NCI-H226 (cell line): ENCODE measurements at regions not wholly inside any gene's neighbourhood (a gene's known extent, or its start where the extent isn't known, plus 50 kb on each side); places are given as distances from the start of the nearest gene placed in this dataset.

Experiments used
- DNase-seq: peaks from one replicate; pipeline ENCODE4 v3.0.0-alpha.2; 2015

- DNase-seq, result peak; percentile 76
These were observed 66.1 kb upstream of the TBCA start for GRCh38 chr5:77842243-77842642.

- no peak for DNase-seq
These were observed 65.5 kb upstream of the TBCA start for GRCh38 chr5:77841616-77842015.

GRCh38 chr5:77840930-77841329 lies 64.8 kb upstream of the TBCA start:
- DNase-seq, result no peak

DNA sequence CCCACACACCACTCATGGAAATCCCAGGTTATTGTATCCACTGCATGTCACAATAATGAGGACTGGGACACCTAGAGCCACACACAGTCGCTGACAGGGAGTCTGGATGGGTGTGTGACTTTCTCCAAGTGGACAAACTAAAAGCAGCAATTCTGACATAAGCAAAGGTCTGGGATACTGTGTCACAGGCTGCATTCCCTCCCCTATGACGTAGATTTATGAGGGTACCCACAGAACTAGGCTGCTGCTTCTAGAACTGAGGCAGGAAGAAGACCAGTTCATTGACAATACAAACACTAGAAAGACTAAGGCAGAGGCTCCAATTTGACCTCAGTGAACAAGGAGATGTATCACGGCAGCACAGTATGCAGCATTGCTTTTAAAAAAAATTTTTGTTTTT lies 63.6 kb upstream of the TBCA start:
- no peak for DNase-seq

DNA sequence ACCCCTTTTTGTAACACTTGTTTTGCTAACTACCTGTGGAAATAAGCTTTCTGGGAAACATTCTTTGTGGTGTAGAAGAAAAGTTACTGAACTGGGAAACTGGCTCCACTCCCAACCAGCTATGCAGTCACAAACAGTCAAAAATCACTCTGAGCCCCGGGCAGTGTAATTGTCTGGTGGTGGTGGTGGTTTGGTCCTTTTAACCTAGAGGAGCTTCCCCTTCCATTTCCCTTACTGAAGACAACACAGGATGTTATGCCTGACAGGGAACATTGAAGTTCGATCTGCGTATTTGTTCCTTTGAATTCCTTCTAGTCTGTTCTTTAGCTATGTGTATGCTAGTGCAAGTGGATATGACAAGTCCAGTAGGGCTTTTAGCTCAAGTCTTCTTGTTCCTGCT lies 56.8 kb upstream of the TBCA start:
- DNase-seq, result no peak

GRCh38 chr5:77832166-77832770 lies 56.1 kb upstream of the TBCA start:
- no peak for DNase-seq

GRCh38 chr5:77828445-77828844 lies 52.3 kb upstream of the TBCA start:
- DNase-seq, result no peak
